CD4-positive, CD25-positive, alpha-beta regulatory T cell (primary cell): ENCODE measurements at regions not wholly inside any gene's neighbourhood (a gene's known extent, or its start where the extent isn't known, plus 50 kb on each side); places are given as distances from the start of the nearest gene placed in this dataset.

Experiments used
- ATAC-seq, 2 donors: fragments of 150-1000 bp; cut with Tn5 transposase; one replicate each; pipeline ENCODE4 v1.10.0; 2021; ENCODE audit warnings: low read depth in 2 of 2, moderate number of reproducible peaks in 2 of 2, moderate library complexity in 1 of 2
- DNase-seq, 3 donors: peaks; one replicate each; pipeline versions ENCODE4 v3.0.0 to v3.0.0-alpha.2; 2012 to 2022; ENCODE audit warnings: mixed read lengths in 1 of 3
- H3K27ac ChIP-seq: one replicate; pipeline ENCODE4 v1.7.0; 2013; ENCODE audit warnings: mild to moderate bottlenecking, low read length; ENCODE audit not compliant: insufficient read depth, poor library complexity, severe bottlenecking
- H3K27me3 ChIP-seq: one replicate; pipeline ENCODE4 v1.7.0; 2013; ENCODE audit warnings: low read length; ENCODE audit not compliant: control insufficient read depth, insufficient read depth
- H3K36me3 ChIP-seq: one replicate; pipeline ENCODE4 v1.7.0; 2013; ENCODE audit warnings: mild to moderate bottlenecking, low read length, moderate library complexity; ENCODE audit not compliant: control insufficient read depth, insufficient read depth
- H3K4me1 ChIP-seq: 2 replicates; pipeline ENCODE4 v1.7.0; 2013; ENCODE audit warnings: mild to moderate bottlenecking, low read length; ENCODE audit not compliant: insufficient read depth, control insufficient read depth, poor library complexity, severe bottlenecking
- H3K4me3 ChIP-seq: one replicate; pipeline ENCODE4 v1.7.0; 2013; ENCODE audit warnings: low read depth, mild to moderate bottlenecking, low read length, moderate library complexity
- H3K9me3 ChIP-seq, 2 experiments: 1 replicate in 1 of 2; 2 replicates in 1 of 2; pipeline ENCODE4 v1.7.0; 2013; ENCODE audit warnings: low read length in 2 of 2, mild to moderate bottlenecking in 1 of 2, moderate library complexity in 1 of 2; ENCODE audit not compliant: control insufficient read depth in 2 of 2
- H3K27ac Mint-ChIP-seq, 3 donors: one replicate each; pipeline ENCODE4 v1.8.0; 2020 to 2022; ENCODE audit warnings: mild to moderate bottlenecking in 3 of 3, mixed read lengths in 3 of 3, moderate library complexity in 2 of 3
- H3K27me3 Mint-ChIP-seq: one replicate; pipeline ENCODE4 v1.8.0; 2022; ENCODE audit warnings: mild to moderate bottlenecking, mixed read lengths
- H3K36me3 Mint-ChIP-seq: one replicate; pipeline ENCODE4 v1.8.0; 2020; ENCODE audit warnings: mixed read lengths
- H3K4me1 Mint-ChIP-seq, 4 donors: one replicate each; pipeline ENCODE4 v1.8.0; 2020 to 2022; ENCODE audit warnings: mixed read lengths in 4 of 4, mild to moderate bottlenecking in 1 of 4
- H3K4me3 Mint-ChIP-seq, 4 donors: one replicate each; pipeline ENCODE4 v1.8.0; 2020 to 2022; ENCODE audit warnings: mild to moderate bottlenecking in 4 of 4, mixed read lengths in 4 of 4, moderate library complexity in 3 of 4
- H3K9me3 Mint-ChIP-seq, 7 donors: one replicate each; pipeline ENCODE4 v1.8.0; 2020 to 2022; ENCODE audit warnings: mixed read lengths in 7 of 7, mild to moderate bottlenecking in 3 of 7, moderate library complexity in 2 of 7

DNA sequence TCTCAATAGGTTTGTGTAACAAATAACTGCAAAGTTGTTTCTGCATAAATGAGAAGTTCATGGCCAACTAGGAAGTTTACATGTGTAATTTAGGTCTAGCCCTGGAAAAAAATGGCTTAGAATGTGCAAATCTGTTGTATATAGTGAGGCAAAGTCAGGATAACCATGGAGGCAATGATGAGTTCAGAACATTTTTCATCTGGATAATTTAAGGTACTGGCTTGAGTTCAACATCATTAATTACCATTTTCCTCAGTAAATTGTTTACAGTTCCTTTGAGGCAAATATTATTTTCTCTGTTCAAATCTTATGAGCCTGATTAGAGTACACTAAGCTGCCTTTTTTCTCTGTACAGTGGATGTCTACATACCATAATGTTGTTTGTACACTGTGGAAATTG lies 1259.0 kb upstream of the NUDT12 start:
- DNase-seq (no peak), ATAC-seq (no peak)
- H3K4me1 Mint-ChIP-seq = no peaks in the 10 kb centered on the region
- H3K4me3 Mint-ChIP-seq = no peak overlapping the region
- H3K36me3 Mint-ChIP-seq = no peaks in the 10 kb centered on the region
- Histone ChIP-seq H3K36me3 (no peaks in the 10 kb centered on the region), H3K27ac (no peak overlapping the region), H3K4me3 (no peak overlapping the region), H3K27me3 (no peaks in the 10 kb centered on the region), H3K4me1 (no peaks in the 10 kb centered on the region), H3K9me3 (no peaks in the 10 kb centered on the region)
- H3K27me3 Mint-ChIP-seq = no peaks in the 10 kb centered on the region
- peaks cover 0 to 24% (median 5%) of the 10 kb centered on the region in 7 donors for H3K9me3 Mint-ChIP-seq
- H3K27ac Mint-ChIP-seq = no peak overlapping the region

DNA sequence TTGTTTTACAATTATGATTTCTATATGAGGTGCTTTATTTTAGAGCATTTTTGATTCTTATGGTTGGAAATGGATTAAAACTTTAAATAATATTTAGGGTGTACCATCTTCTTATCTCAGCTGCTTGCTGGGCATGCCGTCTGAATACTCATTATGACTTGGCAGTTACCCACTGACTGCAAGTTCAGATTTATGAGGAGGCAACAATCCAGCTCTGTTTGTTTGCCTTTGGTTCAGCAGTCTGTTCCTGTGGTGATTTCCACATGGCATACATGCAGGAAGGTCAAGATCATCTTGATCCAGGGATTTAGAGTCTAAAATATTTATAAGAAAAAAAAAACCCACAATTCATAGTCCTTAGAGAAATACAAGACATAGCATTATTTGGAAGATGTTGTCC lies 1254.5 kb upstream of the NUDT12 start:
- Histone ChIP-seq H3K4me3 (no peak overlapping the region), H3K27me3 (no peaks in the 10 kb centered on the region), H3K27ac (no peak overlapping the region), H3K9me3 (no peaks in the 10 kb centered on the region), H3K4me1 (no peaks in the 10 kb centered on the region), H3K36me3 (no peaks in the 10 kb centered on the region)
- Mint-ChIP-seq H3K27ac (no peak overlapping the region), H3K4me1 (no peaks in the 10 kb centered on the region), H3K9me3 (peaks cover 0 to 25% (median 7%) of the 10 kb centered on the region in 7 donors), H3K36me3 (no peaks in the 10 kb centered on the region), H3K4me3 (no peak overlapping the region), H3K27me3 (no peaks in the 10 kb centered on the region)
- DNase-seq (no peak), ATAC-seq (no peak)

DNA sequence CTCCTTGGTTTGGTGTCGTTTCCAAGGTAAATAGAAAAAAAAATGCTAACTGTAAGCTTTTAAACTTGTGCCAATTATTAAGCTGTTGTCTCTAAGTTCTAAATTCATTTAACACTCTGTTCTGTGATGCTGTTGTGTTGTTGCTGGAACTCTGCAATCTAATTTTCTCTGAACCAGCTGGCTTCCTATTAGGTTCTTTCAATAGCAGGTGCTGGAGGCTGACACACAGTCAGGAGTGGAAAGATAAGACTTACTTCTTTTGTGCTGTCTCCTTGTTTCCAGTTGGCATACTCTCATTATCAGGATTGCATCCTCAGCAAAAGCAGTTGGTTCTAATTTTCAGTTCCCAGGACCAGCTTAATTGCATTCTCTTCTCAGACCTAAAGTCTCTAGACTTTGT lies 1252.6 kb upstream of the NUDT12 start:
- no peaks in the 10 kb centered on the region for H3K4me1 ChIP-seq
- H3K9me3 ChIP-seq = no peaks in the 10 kb centered on the region
- ATAC-seq = no peak
- no peak overlapping the region for H3K4me3 ChIP-seq
- Mint-ChIP-seq H3K4me3 (no peak overlapping the region), H3K4me1 (no peaks in the 10 kb centered on the region), H3K27ac (no peak overlapping the region), H3K27me3 (no peaks in the 10 kb centered on the region), H3K36me3 (no peaks in the 10 kb centered on the region), H3K9me3 (peaks cover 0 to 26% (median 4%) of the 10 kb centered on the region in 7 donors)
- no peak overlapping the region for H3K27ac ChIP-seq
- H3K27me3 ChIP-seq = no peaks in the 10 kb centered on the region
- no peaks in the 10 kb centered on the region for H3K36me3 ChIP-seq
- no peak for DNase-seq

DNA sequence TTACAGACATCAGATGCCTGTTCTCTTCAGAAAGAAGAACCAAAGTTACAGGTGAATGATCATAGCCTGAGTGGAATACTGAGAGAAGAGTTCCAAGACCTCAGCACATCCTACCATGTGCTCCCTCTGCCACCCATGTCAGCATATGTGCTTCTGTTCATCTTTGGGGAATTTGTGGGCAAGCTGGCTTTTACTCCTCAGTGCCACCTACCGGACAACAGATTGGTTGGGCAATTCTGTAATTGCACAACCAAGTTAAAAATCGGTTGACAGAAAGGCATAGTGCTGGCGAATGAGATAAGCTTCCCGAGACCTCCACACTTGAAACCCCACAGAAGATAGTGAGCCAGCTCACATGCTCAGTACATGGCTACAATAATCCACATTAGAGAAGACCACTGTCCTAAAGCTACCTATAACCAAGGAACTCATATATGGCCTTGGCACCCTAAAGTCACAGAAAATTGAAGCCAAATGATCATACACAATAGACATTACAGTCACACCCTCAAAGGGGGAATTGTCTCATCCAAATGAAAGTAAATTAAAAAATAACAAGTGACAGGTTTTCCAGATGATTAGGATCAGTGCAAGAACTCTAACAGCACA lies 1238.0 kb upstream of the NUDT12 start:
- peaks cover 1 to 16% (median 7%) of the 10 kb centered on the region in 7 donors for H3K9me3 Mint-ChIP-seq
- no peaks in the 10 kb centered on the region for H3K27me3 Mint-ChIP-seq
- no peak overlapping the region for H3K4me3 Mint-ChIP-seq
- H3K27ac ChIP-seq = no peak overlapping the region
- H3K9me3 ChIP-seq = peaks cover 5 to 6% of the 10 kb centered on the region in 2 experiments
- no peaks in the 10 kb centered on the region for H3K27me3 ChIP-seq
- ATAC-seq (no peak), DNase-seq (no peak)
- no peak overlapping the region for H3K4me3 ChIP-seq
- H3K4me1 ChIP-seq = no peaks in the 10 kb centered on the region
- no peaks in the 10 kb centered on the region for H3K36me3 ChIP-seq
- H3K27ac Mint-ChIP-seq = no peak overlapping the region
- no peaks in the 10 kb centered on the region for H3K4me1 Mint-ChIP-seq
- H3K36me3 Mint-ChIP-seq = no peaks in the 10 kb centered on the region

DNA sequence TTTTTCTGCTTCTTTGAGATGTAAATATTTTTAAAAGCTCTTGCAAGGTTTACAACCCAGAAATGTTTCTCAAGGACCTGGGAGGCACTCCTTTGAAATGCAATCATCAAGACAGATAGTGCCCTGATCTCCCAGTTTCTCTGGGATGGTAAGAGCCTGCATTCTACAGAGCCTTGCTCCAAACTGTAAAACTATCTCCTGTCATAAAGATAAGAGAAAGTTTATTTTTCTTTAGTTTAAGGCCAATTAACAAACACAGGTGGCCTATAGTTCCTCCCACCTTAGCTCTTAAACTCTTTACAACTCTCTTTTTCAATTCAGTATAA lies 1231.1 kb upstream of the NUDT12 start:
- no peaks in the 10 kb centered on the region for H3K27me3 Mint-ChIP-seq
- H3K4me1 Mint-ChIP-seq = no peaks in the 10 kb centered on the region
- H3K4me3 Mint-ChIP-seq = no peak overlapping the region
- Histone ChIP-seq H3K4me1 (no peaks in the 10 kb centered on the region), H3K27ac (no peak overlapping the region), H3K36me3 (no peaks in the 10 kb centered on the region), H3K4me3 (no peak overlapping the region), H3K27me3 (no peaks in the 10 kb centered on the region), H3K9me3 (peaks cover 0 to 2% of the 10 kb centered on the region in 2 experiments)
- peaks cover 0 to 17% (median 1%) of the 10 kb centered on the region in 7 donors for H3K9me3 Mint-ChIP-seq
- no peak overlapping the region for H3K27ac Mint-ChIP-seq
- no peak for ATAC-seq
- H3K36me3 Mint-ChIP-seq = no peaks in the 10 kb centered on the region
- no peak for DNase-seq

DNA sequence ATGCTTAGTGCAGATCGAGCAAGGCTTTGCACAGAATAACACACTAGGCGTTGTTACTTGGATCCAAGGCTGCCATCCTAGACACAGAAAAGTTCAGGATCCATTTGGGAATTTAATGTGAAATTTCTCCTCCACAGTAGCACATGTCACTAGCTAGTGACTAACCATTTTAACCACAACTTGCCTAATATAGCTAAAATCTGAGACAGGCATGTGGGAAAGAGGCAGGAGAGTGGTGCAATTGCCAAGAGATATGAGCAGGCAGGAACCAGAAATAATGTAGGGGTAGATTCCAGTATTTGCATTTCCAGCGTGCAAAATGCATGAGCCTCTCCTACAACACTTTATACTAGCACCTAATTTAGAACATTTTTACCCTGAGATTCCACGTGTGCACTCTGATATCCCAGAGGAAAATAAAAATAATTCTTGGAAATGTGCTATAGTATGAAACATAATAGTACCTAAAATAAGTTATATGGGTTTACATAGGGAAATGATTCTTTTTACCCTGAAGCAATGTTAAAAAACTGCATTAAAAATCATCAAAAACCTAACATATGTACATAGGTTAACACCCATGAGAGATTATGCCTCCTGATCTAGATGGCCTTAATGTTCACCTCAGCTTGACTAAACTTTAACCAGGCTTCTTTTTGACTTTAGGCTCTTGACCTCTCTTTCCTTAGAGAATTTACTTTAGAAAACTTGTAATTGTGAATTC lies 1230.6 kb upstream of the NUDT12 start:
- H3K36me3 ChIP-seq = no peaks in the 10 kb centered on the region
- no peak overlapping the region for H3K4me3 ChIP-seq
- H3K36me3 Mint-ChIP-seq = no peaks in the 10 kb centered on the region
- H3K27me3 ChIP-seq = no peaks in the 10 kb centered on the region
- H3K4me1 ChIP-seq = no peaks in the 10 kb centered on the region
- H3K27ac Mint-ChIP-seq = no peak overlapping the region
- H3K9me3 ChIP-seq = peaks cover 0 to 2% of the 10 kb centered on the region in 2 experiments
- ATAC-seq (no peak), DNase-seq (no peak)
- no peaks in the 10 kb centered on the region for H3K4me1 Mint-ChIP-seq
- H3K4me3 Mint-ChIP-seq = no peak overlapping the region
- no peak overlapping the region for H3K27ac ChIP-seq
- no peaks in the 10 kb centered on the region for H3K27me3 Mint-ChIP-seq
- peaks cover 0 to 17% (median 1%) of the 10 kb centered on the region in 7 donors for H3K9me3 Mint-ChIP-seq

DNA sequence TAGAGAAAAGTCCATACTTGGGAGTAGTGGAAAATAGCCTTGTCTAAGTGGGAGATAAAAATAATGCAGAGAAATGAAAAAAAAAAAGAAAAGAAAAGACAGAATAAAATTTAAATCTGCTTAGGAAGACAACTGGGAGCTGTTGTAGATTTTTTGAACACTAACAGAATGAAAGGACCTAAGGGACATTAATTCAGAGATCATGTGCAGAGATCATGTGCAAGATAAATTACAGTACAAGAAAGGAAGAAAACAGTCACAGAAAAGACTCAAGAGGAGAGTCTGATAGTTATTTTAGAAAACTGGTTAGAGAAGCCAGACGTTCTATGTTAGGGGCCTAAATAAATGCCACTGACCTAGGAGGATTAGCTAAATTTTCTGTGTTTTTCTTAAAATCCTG lies 1226.8 kb upstream of the NUDT12 start:
- H3K9me3 Mint-ChIP-seq = peaks cover 2 to 26% (median 5%) of the 10 kb centered on the region in 7 donors
- H3K36me3 ChIP-seq = no peaks in the 10 kb centered on the region
- ATAC-seq = no peak
- no peaks in the 10 kb centered on the region for H3K4me1 Mint-ChIP-seq
- no peak overlapping the region for H3K27ac Mint-ChIP-seq
- no peaks in the 10 kb centered on the region for H3K27me3 ChIP-seq
- H3K4me1 ChIP-seq = no peaks in the 10 kb centered on the region
- H3K4me3 Mint-ChIP-seq = no peak overlapping the region
- H3K36me3 Mint-ChIP-seq = no peaks in the 10 kb centered on the region
- H3K27me3 Mint-ChIP-seq = no peaks in the 10 kb centered on the region
- no peak for DNase-seq
- peaks cover 8 to 9% of the 10 kb centered on the region in 2 experiments for H3K9me3 ChIP-seq
- H3K27ac ChIP-seq = no peak overlapping the region
- no peak overlapping the region for H3K4me3 ChIP-seq

DNA sequence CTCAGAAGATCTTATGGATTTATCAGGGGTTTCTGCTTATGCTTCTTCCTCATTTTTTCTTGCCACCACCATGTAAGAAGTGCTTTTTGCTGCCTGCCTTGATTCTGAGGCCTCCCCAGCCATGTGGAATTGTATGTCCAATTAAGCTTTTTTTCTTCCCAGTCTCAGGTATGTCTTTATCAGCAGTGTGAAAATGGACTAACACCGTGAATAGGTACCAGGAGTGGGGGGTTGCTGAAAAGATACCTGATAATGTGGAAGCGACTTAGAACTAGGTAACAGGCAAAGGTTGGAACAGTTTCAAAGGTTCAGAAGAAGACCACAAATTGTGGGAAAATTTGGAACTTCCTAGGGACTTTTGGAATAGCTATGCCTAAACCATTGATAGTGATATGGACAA lies 1222.5 kb upstream of the NUDT12 start:
- Mint-ChIP-seq H3K36me3 (no peaks in the 10 kb centered on the region), H3K4me3 (no peak overlapping the region), H3K27ac (no peak overlapping the region), H3K9me3 (peaks cover 1 to 25% (median 5%) of the 10 kb centered on the region in 7 donors), H3K27me3 (no peaks in the 10 kb centered on the region), H3K4me1 (no peaks in the 10 kb centered on the region)
- DNase-seq (no peak), ATAC-seq (no peak)
- Histone ChIP-seq H3K4me1 (no peaks in the 10 kb centered on the region), H3K9me3 (peaks cover 5 to 9% of the 10 kb centered on the region in 2 experiments), H3K27me3 (no peaks in the 10 kb centered on the region), H3K27ac (no peak overlapping the region), H3K36me3 (no peaks in the 10 kb centered on the region), H3K4me3 (no peak overlapping the region)
